ENCODE measurements at regions not wholly inside any gene's neighbourhood (a gene's known extent, or its start where the extent isn't known, plus 50 kb on each side); places are given as distances from the start of the nearest gene placed in this dataset.

DNA sequence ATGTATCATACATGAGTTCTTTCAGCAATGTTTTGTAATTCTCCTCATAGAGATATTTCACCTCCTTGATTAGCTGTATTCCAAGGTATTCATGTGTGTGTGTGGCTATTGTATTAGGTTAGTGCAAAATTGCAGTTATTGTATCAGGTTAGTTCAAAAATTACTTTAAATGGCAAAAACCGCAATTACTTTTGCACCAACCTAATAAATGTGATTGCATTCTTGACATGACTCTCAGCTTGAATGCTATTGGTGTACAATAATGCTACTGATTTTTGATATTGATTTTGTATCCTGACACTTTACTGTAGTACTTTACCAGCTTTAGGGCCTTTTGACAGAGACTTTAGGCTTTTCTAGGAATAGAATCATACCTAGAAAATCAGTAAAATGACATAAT is 297.4 kb downstream of the ZWINT start:
- TF ChIP-seq, protein P1, sequence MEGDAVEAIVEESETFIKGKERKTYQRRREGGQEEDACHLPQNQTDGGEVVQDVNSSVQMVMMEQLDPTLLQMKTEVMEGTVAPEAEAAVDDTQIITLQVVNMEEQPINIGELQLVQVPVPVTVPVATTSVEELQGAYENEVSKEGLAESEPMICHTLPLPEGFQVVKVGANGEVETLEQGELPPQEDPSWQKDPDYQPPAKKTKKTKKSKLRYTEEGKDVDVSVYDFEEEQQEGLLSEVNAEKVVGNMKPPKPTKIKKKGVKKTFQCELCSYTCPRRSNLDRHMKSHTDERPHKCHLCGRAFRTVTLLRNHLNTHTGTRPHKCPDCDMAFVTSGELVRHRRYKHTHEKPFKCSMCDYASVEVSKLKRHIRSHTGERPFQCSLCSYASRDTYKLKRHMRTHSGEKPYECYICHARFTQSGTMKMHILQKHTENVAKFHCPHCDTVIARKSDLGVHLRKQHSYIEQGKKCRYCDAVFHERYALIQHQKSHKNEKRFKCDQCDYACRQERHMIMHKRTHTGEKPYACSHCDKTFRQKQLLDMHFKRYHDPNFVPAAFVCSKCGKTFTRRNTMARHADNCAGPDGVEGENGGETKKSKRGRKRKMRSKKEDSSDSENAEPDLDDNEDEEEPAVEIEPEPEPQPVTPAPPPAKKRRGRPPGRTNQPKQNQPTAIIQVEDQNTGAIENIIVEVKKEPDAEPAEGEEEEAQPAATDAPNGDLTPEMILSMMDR (IDR thresholded peaks at IDR 0.05; ENCODE audit: borderline replicate concordance, extremely low read depth, insufficient read depth), result no peak
- Histone ChIP-seq H3K9me3 (ENCODE audit: control insufficient read depth in 2 of 3, insufficient read depth in 1 of 3, low read length in 3 of 3) (peaks cover 0 to 3% (median 0%) of the 10 kb centered on the region in 3 donors), H3K4me1 (ENCODE audit: control insufficient read depth in 2 of 3, insufficient read depth in 2 of 3, low read depth in 1 of 3, low read length in 3 of 3) (no peaks in the 10 kb centered on the region), H3K4me3 (ENCODE audit: low read length in 3 of 3) (no peak overlapping the region), H3K36me3 (ENCODE audit: control insufficient read depth in 2 of 3, insufficient read depth in 3 of 3, low read length in 3 of 3) (no peaks in the 10 kb centered on the region), H3K27ac (ENCODE audit: low read depth in 2 of 2, low read length in 2 of 2) (no peak overlapping the region), H3K9ac (ENCODE audit: low read length in 3 of 3) (no peak overlapping the region), H3K27me3 (ENCODE audit: control insufficient read depth, insufficient read depth, low read length) (no peaks in the 10 kb centered on the region)
- DNase-seq (no peak), FAIRE-seq (no peak)
- intact Hi-C loops (cut with DNase I), result no loop called here

DNA sequence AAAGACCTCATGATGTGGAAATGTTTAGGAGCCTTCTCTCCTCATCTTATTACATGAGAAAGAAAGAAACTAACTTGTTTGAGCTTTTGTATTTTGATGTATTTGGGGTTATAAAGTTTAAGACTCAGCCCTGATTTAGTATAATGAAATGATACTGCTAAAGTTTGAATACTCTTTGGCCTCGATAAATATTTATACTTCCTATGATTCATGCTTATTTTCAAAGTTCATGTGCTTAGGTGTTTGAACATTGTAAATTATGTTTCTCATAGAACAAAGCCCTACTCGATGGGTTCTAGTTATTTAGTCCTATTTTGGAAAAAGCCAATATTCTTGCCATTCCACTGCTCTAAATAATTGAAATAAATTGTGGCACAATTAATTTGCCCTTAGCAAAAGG is 303.2 kb downstream of the ZWINT start:
- no peak for FAIRE-seq
- no peak for DNase-seq
- intact Hi-C loops (cut with DNase I), result no loop called here
- Histone ChIP-seq H3K4me1 (ENCODE audit: control insufficient read depth in 2 of 3, insufficient read depth in 2 of 3, low read depth in 1 of 3, low read length in 3 of 3) (no peaks in the 10 kb centered on the region), H3K27ac (ENCODE audit: low read depth in 2 of 2, low read length in 2 of 2) (no peak overlapping the region), H3K36me3 (ENCODE audit: control insufficient read depth in 2 of 3, insufficient read depth in 3 of 3, low read length in 3 of 3) (no peaks in the 10 kb centered on the region), H3K4me3 (ENCODE audit: low read length in 3 of 3) (no peak overlapping the region), H3K9ac (ENCODE audit: low read length in 3 of 3) (no peak overlapping the region), H3K27me3 (ENCODE audit: control insufficient read depth, insufficient read depth, low read length) (no peaks in the 10 kb centered on the region), H3K9me3 (ENCODE audit: control insufficient read depth in 2 of 3, insufficient read depth in 1 of 3, low read length in 3 of 3) (peaks cover 0 to 2% (median 0%) of the 10 kb centered on the region in 3 donors)
- TF ChIP-seq, protein P1 (IDR thresholded peaks at IDR 0.05; ENCODE audit: borderline replicate concordance, extremely low read depth, insufficient read depth), result no peak

DNA sequence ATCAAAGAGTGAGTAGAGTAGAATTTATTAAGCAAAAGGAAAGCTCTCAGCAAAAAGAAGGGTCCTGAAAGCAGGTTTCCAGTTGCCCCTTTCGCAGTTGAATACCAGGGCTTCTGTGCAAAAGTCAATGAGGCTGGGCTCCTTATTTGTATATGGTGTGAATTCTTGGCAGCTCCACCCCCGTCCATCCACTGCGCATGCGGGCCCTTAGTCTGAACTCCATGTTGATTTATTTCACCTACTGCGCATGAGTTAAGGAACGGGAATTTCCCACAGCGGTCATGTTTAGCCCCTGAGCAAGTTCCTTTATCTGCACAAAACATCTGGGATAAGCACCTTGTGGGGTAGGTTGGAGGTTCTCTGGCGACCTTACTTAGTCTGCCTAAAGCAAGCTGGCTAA is 325.6 kb downstream of the ZWINT start:
- Histone ChIP-seq H3K27me3 (ENCODE audit: control insufficient read depth, insufficient read depth, low read length) (no peaks in the 10 kb centered on the region), H3K9ac (ENCODE audit: low read length in 3 of 3) (no peak overlapping the region), H3K4me3 (ENCODE audit: low read length in 3 of 3) (no peak overlapping the region), H3K27ac (ENCODE audit: low read depth in 2 of 2, low read length in 2 of 2) (no peak overlapping the region), H3K9me3 (ENCODE audit: control insufficient read depth in 2 of 3, insufficient read depth in 1 of 3, low read length in 3 of 3) (no peaks in the 10 kb centered on the region), H3K36me3 (ENCODE audit: control insufficient read depth in 2 of 3, insufficient read depth in 3 of 3, low read length in 3 of 3) (no peaks in the 10 kb centered on the region), H3K4me1 (ENCODE audit: control insufficient read depth in 2 of 3, insufficient read depth in 2 of 3, low read depth in 1 of 3, low read length in 3 of 3) (no peaks in the 10 kb centered on the region)
- DNase-seq (no peak), FAIRE-seq (no peak)
- intact Hi-C loops (cut with DNase I), result no loop called here
- TF ChIP-seq, protein P1 (IDR thresholded peaks at IDR 0.05; ENCODE audit: borderline replicate concordance, extremely low read depth, insufficient read depth), result no peak

All from kidney (tissue), 13 donors.